HEK293 (cell line): ENCODE measurements at regions not wholly inside any gene's neighbourhood (a gene's known extent, or its start where the extent isn't known, plus 50 kb on each side); places are given as distances from the start of the nearest gene placed in this dataset.

Source experiments
- BCL11A ChIP-seq: fragments of 450-650 bp; formaldehyde crosslinking; IDR thresholded peaks from 2 replicates; pipeline ENCODE4 v1.5.1; 2016; ENCODE audit warnings: low read depth, missing biosample characterization, missing genetic modification characterization
- CTCF ChIP-seq: fragments of 450-650 bp; formaldehyde crosslinking; IDR thresholded peaks from 2 replicates; pipeline ENCODE4 v1.5.1; 2016; ENCODE audit warnings: missing biosample characterization, missing genetic modification characterization
- MZF1 ChIP-seq: fragments of 450-650 bp; formaldehyde crosslinking; IDR thresholded peaks from 2 replicates; pipeline ENCODE4 v1.5.1; 2017; ENCODE audit warnings: missing biosample characterization, missing genetic modification characterization, borderline replicate concordance
- YY2 ChIP-seq: fragments of 450-650 bp; formaldehyde crosslinking; IDR thresholded peaks from 2 replicates; pipeline ENCODE4 v1.5.1; 2016; ENCODE audit warnings: missing biosample characterization, missing genetic modification characterization
- ZNF10 ChIP-seq: fragments of 450-650 bp; formaldehyde crosslinking; IDR thresholded peaks from 2 replicates; pipeline ENCODE4 v1.5.1; 2017; ENCODE audit warnings: missing biosample characterization, missing genetic modification characterization
- ZNF19 ChIP-seq: fragments of 450-650 bp; formaldehyde crosslinking; IDR thresholded peaks from 2 replicates; pipeline ENCODE4; 2016; ENCODE audit warnings: missing biosample characterization, missing genetic modification characterization, low read depth
- ZNF350 ChIP-seq: fragments of 450-650 bp; formaldehyde crosslinking; IDR thresholded peaks from 2 replicates; pipeline ENCODE4 v1.5.0; 2017; ENCODE audit warnings: missing biosample characterization, mild to moderate bottlenecking, missing genetic modification characterization
- ZNF837 ChIP-seq: fragments of 450-650 bp; formaldehyde crosslinking; IDR thresholded peaks from 2 replicates; pipeline ENCODE4 v1.5.1; 2016; ENCODE audit warnings: missing biosample characterization, missing genetic modification characterization
- ZSCAN16 ChIP-seq: fragments of 450-650 bp; formaldehyde crosslinking; IDR thresholded peaks from 2 replicates; pipeline ENCODE4 v1.5.1; 2016; ENCODE audit warnings: missing biosample characterization, missing genetic modification characterization
- TF ChIP-seq, protein P1 (sequence below): IDR thresholded peaks from 2 replicates; pipeline ENCODE4 v1.6.1; 2011; ENCODE audit warnings: mild to moderate bottlenecking, low read depth, low read length, borderline replicate concordance
- TF ChIP-seq, protein P2 (sequence below): fragments of 450-650 bp; formaldehyde crosslinking; IDR thresholded peaks from 2 replicates; pipeline ENCODE4 v1.5.1; 2017; ENCODE audit warnings: missing biosample characterization, missing genetic modification characterization

- TF ChIP-seq, protein P1, sequence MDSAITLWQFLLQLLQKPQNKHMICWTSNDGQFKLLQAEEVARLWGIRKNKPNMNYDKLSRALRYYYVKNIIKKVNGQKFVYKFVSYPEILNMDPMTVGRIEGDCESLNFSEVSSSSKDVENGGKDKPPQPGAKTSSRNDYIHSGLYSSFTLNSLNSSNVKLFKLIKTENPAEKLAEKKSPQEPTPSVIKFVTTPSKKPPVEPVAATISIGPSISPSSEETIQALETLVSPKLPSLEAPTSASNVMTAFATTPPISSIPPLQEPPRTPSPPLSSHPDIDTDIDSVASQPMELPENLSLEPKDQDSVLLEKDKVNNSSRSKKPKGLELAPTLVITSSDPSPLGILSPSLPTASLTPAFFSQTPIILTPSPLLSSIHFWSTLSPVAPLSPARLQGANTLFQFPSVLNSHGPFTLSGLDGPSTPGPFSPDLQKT: no peak
- TF ChIP-seq CTCF (tag by site-specific recombination) (no peak), ZSCAN16 (no peak), YY2 (tag by site-specific recombination) (no peak), BCL11A (tag by site-specific recombination) (no peak), ZNF350 (no peak), ZNF10 (tag by site-specific recombination) (no peak), ZNF837 (tag by site-specific recombination) (no peak), ZNF19 (tag by site-specific recombination) (no peak), MZF1 (tag by site-specific recombination) (no peak)
- TF ChIP-seq, protein P2, sequence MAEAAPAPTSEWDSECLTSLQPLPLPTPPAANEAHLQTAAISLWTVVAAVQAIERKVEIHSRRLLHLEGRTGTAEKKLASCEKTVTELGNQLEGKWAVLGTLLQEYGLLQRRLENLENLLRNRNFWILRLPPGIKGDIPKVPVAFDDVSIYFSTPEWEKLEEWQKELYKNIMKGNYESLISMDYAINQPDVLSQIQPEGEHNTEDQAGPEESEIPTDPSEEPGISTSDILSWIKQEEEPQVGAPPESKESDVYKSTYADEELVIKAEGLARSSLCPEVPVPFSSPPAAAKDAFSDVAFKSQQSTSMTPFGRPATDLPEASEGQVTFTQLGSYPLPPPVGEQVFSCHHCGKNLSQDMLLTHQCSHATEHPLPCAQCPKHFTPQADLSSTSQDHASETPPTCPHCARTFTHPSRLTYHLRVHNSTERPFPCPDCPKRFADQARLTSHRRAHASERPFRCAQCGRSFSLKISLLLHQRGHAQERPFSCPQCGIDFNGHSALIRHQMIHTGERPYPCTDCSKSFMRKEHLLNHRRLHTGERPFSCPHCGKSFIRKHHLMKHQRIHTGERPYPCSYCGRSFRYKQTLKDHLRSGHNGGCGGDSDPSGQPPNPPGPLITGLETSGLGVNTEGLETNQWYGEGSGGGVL: no peak
Observed at GRCh38 chr3:132907293-132907692, 130.9 kb upstream of the TMEM108 start.
